ENCODE measurements at regions not wholly inside any gene's neighbourhood (a gene's known extent, or its start where the extent isn't known, plus 50 kb on each side); places are given as distances from the start of the nearest gene placed in this dataset.

DNA sequence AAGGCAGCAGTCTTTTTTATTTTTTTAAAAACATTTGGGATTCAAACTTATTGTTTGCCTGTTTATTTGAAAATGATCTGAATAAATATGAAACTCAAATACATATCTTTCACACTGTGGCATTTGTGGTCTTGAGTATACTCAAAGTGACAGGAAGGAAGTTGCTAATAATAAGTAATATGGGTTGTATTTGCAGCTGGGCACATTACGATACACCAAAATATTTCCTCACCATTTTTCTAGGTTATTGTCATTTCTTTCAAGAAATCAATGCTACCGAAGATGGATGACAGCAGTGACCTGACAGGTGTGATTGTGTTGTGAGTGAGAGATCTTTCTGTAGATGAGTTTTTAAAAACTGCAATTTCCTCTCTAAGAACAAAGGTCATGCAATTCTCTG is 665.7 kb downstream of the CDH8 start:
- TF ChIP-seq, protein P1, sequence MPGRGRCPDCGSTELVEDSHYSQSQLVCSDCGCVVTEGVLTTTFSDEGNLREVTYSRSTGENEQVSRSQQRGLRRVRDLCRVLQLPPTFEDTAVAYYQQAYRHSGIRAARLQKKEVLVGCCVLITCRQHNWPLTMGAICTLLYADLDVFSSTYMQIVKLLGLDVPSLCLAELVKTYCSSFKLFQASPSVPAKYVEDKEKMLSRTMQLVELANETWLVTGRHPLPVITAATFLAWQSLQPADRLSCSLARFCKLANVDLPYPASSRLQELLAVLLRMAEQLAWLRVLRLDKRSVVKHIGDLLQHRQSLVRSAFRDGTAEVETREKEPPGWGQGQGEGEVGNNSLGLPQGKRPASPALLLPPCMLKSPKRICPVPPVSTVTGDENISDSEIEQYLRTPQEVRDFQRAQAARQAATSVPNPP (IDR thresholded peaks at IDR 0.05; ENCODE audit: borderline replicate concordance, insufficient read depth, insufficient read length): no peak
- TF ChIP-seq ZFPM2 (CRISPR knock-in tag; IDR thresholded peaks at IDR 0.05) (no peak), ZNF644 (tag; IDR thresholded peaks at IDR 0.05; ENCODE audit: low read depth) (no peak), POLR2AphosphoS5 (IDR thresholded peaks at IDR 0.05; ENCODE audit: control insufficient read depth, insufficient read depth, low read depth, low read length) (no peak), ZNF589 (CRISPR knock-in tag; IDR thresholded peaks at IDR 0.05; ENCODE audit: low read depth) (no peak), HNRNPL (IDR thresholded peaks at IDR 0.05; ENCODE audit: low read depth, low read length) (no peak), EZH2 (IDR thresholded peaks at IDR 0.05; ENCODE audit: borderline replicate concordance, low read depth, low read length) (no peak), KLF16 (IDR thresholded peaks at IDR 0.05) (no peak), ZKSCAN1 (IDR thresholded peaks at IDR 0.05; ENCODE audit: low read depth, low read length) (no peak)
- TF ChIP-seq, protein P2, sequence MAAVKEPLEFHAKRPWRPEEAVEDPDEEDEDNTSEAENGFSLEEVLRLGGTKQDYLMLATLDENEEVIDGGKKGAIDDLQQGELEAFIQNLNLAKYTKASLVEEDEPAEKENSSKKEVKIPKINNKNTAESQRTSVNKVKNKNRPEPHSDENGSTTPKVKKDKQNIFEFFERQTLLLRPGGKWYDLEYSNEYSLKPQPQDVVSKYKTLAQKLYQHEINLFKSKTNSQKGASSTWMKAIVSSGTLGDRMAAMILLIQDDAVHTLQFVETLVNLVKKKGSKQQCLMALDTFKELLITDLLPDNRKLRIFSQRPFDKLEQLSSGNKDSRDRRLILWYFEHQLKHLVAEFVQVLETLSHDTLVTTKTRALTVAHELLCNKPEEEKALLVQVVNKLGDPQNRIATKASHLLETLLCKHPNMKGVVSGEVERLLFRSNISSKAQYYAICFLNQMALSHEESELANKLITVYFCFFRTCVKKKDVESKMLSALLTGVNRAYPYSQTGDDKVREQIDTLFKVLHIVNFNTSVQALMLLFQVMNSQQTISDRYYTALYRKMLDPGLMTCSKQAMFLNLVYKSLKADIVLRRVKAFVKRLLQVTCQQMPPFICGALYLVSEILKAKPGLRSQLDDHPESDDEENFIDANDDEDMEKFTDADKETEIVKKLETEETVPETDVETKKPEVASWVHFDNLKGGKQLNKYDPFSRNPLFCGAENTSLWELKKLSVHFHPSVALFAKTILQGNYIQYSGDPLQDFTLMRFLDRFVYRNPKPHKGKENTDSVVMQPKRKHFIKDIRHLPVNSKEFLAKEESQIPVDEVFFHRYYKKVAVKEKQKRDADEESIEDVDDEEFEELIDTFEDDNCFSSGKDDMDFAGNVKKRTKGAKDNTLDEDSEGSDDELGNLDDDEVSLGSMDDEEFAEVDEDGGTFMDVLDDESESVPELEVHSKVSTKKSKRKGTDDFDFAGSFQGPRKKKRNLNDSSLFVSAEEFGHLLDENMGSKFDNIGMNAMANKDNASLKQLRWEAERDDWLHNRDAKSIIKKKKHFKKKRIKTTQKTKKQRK (IDR thresholded peaks at IDR 0.05; ENCODE audit: borderline replicate concordance, low read depth, low read length): no peak
